Keratinocyte (primary cell): ENCODE measurements at regions not wholly inside any gene's neighbourhood (a gene's known extent, or its start where the extent isn't known, plus 50 kb on each side); places are given as distances from the start of the nearest gene placed in this dataset.

Experiments used
- DNase-seq: peaks from one replicate; pipeline ENCODE4 v3.0.0-alpha.2; 2011; ENCODE audit warnings: low read depth, missing footprints, low spot score
- FAIRE-seq: peaks from 2 replicates; lab custom pipeline; 2011; peaks lifted over from hg19 to GRCh38; lab: Jason Lieb, UNC
- H2AFZ ChIP-seq: 2 replicates; pipeline ENCODE4 v1.6.0; 2012; ENCODE audit warnings: low read length, control low read depth, inconsistent platforms; ENCODE audit not compliant: control insufficient read depth
- H3K27ac ChIP-seq: 2 replicates; pipeline ENCODE4 v1.5.1; 2011; ENCODE audit warnings: low read length; ENCODE audit not compliant: control insufficient read depth, insufficient read depth
- H3K27me3 ChIP-seq: 3 replicates; pipeline ENCODE4 v1.6.0; 2011; ENCODE audit warnings: low read length; ENCODE audit not compliant: control insufficient read depth, insufficient read depth; ENCODE audit errors: extremely low read depth
- H3K36me3 ChIP-seq, 2 experiments: 2 replicates in 1 of 2; 3 replicates in 1 of 2; pipeline ENCODE4 v1.5.1; 2011; ENCODE audit warnings: low read length in 2 of 2, mild to moderate bottlenecking in 1 of 2; ENCODE audit not compliant: control insufficient read depth in 2 of 2, insufficient read depth in 2 of 2; ENCODE audit errors: extremely low read depth in 1 of 2
- H3K4me1 ChIP-seq: 3 replicates; pipeline ENCODE4 v1.5.1; 2011; ENCODE audit warnings: low read length; ENCODE audit not compliant: control insufficient read depth, insufficient read depth; ENCODE audit errors: extremely low read depth
- H3K4me2 ChIP-seq: 3 replicates; pipeline ENCODE4 v1.6.0; 2011; ENCODE audit warnings: low read depth, low read length; ENCODE audit not compliant: control insufficient read depth, insufficient read depth; ENCODE audit errors: extremely low read depth
- H3K4me3 ChIP-seq, 3 experiments: fragments of 200-600 bp in 1 of 3; sonication (generic) in 1 of 3; 2 replicates in 2 of 3; 3 replicates in 1 of 3; pipeline ENCODE4 v1.5.1; 2011 to 2016; ENCODE audit warnings: low read length in 3 of 3, mild to moderate bottlenecking in 3 of 3, control low read depth in 2 of 3, inconsistent platforms in 1 of 3, low read depth in 1 of 3, mixed read lengths in 1 of 3, mixed run types in 1 of 3, moderate library complexity in 1 of 3; ENCODE audit not compliant: control insufficient read depth in 2 of 3, insufficient read depth in 2 of 3; ENCODE audit errors: extremely low read depth in 1 of 3
- H3K79me2 ChIP-seq: 2 replicates; pipeline ENCODE4 v1.6.0; 2012; ENCODE audit warnings: low read length; ENCODE audit not compliant: control insufficient read depth, insufficient read depth
- H3K9ac ChIP-seq: 3 replicates; pipeline ENCODE4 v1.6.0; 2011; ENCODE audit warnings: low read length; ENCODE audit not compliant: control insufficient read depth, insufficient read depth; ENCODE audit errors: extremely low read depth
- H3K9me1 ChIP-seq: 3 replicates; pipeline ENCODE4 v1.6.0; 2011; ENCODE audit warnings: low read length; ENCODE audit not compliant: control insufficient read depth, insufficient read depth; ENCODE audit errors: extremely low read depth
- H3K9me3 ChIP-seq: 2 replicates; pipeline ENCODE4 v1.5.1; 2012; ENCODE audit warnings: low read depth, low read length; ENCODE audit not compliant: control insufficient read depth
- H4K20me1 ChIP-seq: 3 replicates; pipeline ENCODE4 v1.6.0; 2011; ENCODE audit warnings: low read length; ENCODE audit not compliant: control insufficient read depth, insufficient read depth; ENCODE audit errors: extremely low read depth
- EZH2 ChIP-seq: IDR thresholded peaks from one replicate; pipeline ENCODE4 v1.6.1; 2012; ENCODE audit warnings: inconsistent platforms, mild to moderate bottlenecking, low read length, moderate library complexity
- dilution Hi-C: fragments of 300-500 bp; cut with MboI; formaldehyde crosslinking; loops from one replicate; pipeline ENCODE4 v1.7.0; 2020; ENCODE audit warnings: low sequenced_read_pairs; ENCODE audit not compliant: extremely low pct_ligation_motif_present
- TF ChIP-seq, protein P1 (sequence below), 3 experiments: IDR thresholded peaks in 1 of 3; conservative IDR thresholded peaks in 1 of 3; optimal IDR thresholded peaks in 1 of 3; 2 replicates in 2 of 3; 3 replicates in 1 of 3; pipeline versions ENCODE3 to v1.5.1; 2011; ENCODE audit warnings: low read length in 3 of 3, mild to moderate bottlenecking in 3 of 3, moderate library complexity in 2 of 3, control low read depth in 1 of 3, inconsistent platforms in 1 of 3; ENCODE audit not compliant: insufficient read depth in 2 of 3; ENCODE audit errors: extremely low read depth in 1 of 3

DNA sequence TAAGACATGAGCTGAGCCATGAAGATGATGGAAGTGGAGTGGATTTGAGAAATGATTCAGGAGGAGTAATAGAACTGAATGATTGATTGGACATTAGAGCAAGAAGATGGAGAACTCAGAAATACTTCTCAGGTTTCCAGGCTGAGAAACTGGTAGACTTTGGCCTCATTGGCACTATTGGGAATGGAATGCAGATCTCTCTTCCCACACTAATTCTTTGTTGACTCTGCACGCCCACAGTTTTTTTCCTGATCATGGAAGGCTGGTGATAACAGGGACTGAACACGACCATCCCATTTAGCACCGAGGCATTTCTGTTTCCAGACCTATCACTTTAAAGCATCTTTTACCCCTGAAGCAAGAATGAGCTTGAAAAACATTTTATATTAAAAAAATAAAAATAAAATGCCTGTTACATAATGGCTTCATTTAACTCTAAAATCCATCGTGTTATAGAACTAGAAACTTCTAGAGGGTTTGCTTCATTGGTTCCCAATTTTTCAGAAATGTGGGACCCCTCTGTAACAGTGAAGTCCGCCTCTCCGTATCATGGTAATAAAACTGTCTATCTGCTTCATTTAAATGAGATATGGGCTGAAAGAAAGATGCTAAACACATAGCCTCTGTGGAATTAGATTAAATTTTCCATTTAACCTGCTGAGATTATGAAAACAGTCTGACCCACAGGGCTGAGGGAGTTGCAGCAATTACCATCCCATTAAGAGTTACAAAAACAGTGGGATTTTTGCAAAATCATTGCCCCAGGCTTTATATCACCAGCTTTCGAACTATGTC, 562.0 kb upstream of the CFAP20DC start:
- FAIRE-seq = no peak
- Histone ChIP-seq H2AFZ (no peak overlapping the region), H3K27me3 (no peaks in the 10 kb centered on the region), H3K4me1 (no peaks in the 10 kb centered on the region), H3K36me3 (no peaks in the 10 kb centered on the region), H3K9ac (no peak overlapping the region), H3K27ac (no peak overlapping the region), H3K79me2 (no peaks in the 10 kb centered on the region), H3K4me3 (no peak overlapping the region), H3K4me2 (no peak overlapping the region), H3K9me1 (no peaks in the 10 kb centered on the region), H4K20me1 (no peaks in the 10 kb centered on the region), H3K9me3 (no peaks in the 10 kb centered on the region)
- DNase-seq = no peak
- no peak for TF ChIP-seq EZH2
- TF ChIP-seq, protein P1, sequence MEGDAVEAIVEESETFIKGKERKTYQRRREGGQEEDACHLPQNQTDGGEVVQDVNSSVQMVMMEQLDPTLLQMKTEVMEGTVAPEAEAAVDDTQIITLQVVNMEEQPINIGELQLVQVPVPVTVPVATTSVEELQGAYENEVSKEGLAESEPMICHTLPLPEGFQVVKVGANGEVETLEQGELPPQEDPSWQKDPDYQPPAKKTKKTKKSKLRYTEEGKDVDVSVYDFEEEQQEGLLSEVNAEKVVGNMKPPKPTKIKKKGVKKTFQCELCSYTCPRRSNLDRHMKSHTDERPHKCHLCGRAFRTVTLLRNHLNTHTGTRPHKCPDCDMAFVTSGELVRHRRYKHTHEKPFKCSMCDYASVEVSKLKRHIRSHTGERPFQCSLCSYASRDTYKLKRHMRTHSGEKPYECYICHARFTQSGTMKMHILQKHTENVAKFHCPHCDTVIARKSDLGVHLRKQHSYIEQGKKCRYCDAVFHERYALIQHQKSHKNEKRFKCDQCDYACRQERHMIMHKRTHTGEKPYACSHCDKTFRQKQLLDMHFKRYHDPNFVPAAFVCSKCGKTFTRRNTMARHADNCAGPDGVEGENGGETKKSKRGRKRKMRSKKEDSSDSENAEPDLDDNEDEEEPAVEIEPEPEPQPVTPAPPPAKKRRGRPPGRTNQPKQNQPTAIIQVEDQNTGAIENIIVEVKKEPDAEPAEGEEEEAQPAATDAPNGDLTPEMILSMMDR (optimal IDR thresholded peaks at IDR 0.05 in 1 of 3, IDR thresholded peaks at IDR 0.05 in 1 of 3, conservative IDR thresholded peaks at IDR 0.05 in 1 of 3; ENCODE audit: extremely low read depth in 1 of 3, insufficient read depth in 2 of 3, low read length in 3 of 3) = no peak
- dilution Hi-C loops = no loop called here

GRCh38 chr3:59609657-59610348, 560.0 kb upstream of the CFAP20DC start:
- Histone ChIP-seq H4K20me1 (no peaks in the 10 kb centered on the region), H3K79me2 (no peaks in the 10 kb centered on the region), H3K9me3 (no peaks in the 10 kb centered on the region), H2AFZ (no peak overlapping the region), H3K27ac (no peak overlapping the region), H3K36me3 (no peaks in the 10 kb centered on the region), H3K9ac (no peak overlapping the region), H3K27me3 (no peaks in the 10 kb centered on the region), H3K4me2 (no peak overlapping the region), H3K9me1 (no peaks in the 10 kb centered on the region), H3K4me1 (no peaks in the 10 kb centered on the region), H3K4me3 (no peak overlapping the region)
- FAIRE-seq (no peak), DNase-seq (no peak)
- dilution Hi-C loops = no loop called here
- TF ChIP-seq, protein P1 (optimal IDR thresholded peaks at IDR 0.05 in 1 of 3, IDR thresholded peaks at IDR 0.05 in 1 of 3, conservative IDR thresholded peaks at IDR 0.05 in 1 of 3; ENCODE audit: extremely low read depth in 1 of 3, insufficient read depth in 2 of 3, low read length in 3 of 3) = no peak
- TF ChIP-seq EZH2 = no peak
